ENCODE measurements at regions not wholly inside any gene's neighbourhood (a gene's known extent, or its start where the extent isn't known, plus 50 kb on each side); places are given as distances from the start of the nearest gene placed in this dataset.

- CTCF ChIA-PET: no interaction called here
- H3K9ac ChIP-seq (replicated peaks; ENCODE audit: extremely low read depth, insufficient read depth, low read length): no peak overlapping the region
- no peak overlapping the region for H2AFZ ChIP-seq (ENCODE audit: low read depth, low read length)
- DNase-seq (ENCODE audit: low read depth, low spot score): no peak
- no peaks in the 10 kb centered on the region for H3K79me2 ChIP-seq (ENCODE audit: control insufficient read depth, insufficient read depth, low read length)
- H3K9me3 ChIP-seq (replicated peaks; ENCODE audit: control insufficient read depth, insufficient read depth, low read length): no peaks in the 10 kb centered on the region
- intact Hi-C loops (cut with micrococcal nuclease): no loop called here
- no peaks in the 10 kb centered on the region for H3K4me1 ChIP-seq (ENCODE audit: control insufficient read depth, extremely low read depth, insufficient read depth, low read length)
- H3K36me3 ChIP-seq (ENCODE audit: control insufficient read depth in 2 of 2, extremely low read depth in 1 of 2, insufficient read depth in 2 of 2, low read length in 2 of 2): no peaks in the 10 kb centered on the region
- no peak overlapping the region for H3K4me2 ChIP-seq (ENCODE audit: insufficient read depth, low read length)
- BruUV-seq (replicated peaks): no TSS peak
- H3K9me1 ChIP-seq (replicated peaks; ENCODE audit: control insufficient read depth, extremely low read depth, insufficient read depth, low read length): no peaks in the 10 kb centered on the region
- dilution Hi-C loops (cut with MboI; ENCODE audit: extremely low pct_ligation_motif_present, low sequenced_read_pairs): no loop called here
- H3K27ac ChIP-seq (ENCODE audit: insufficient read depth, low read depth, low read length): no peak overlapping the region
- H3K4me3 ChIP-seq (replicated peaks in 1 of 3; ENCODE audit: insufficient read depth in 1 of 3, low read depth in 1 of 3, low read length in 3 of 3): no peak overlapping the region
- POLR2A ChIA-PET: no interaction called here
- H3K27me3 ChIP-seq (ENCODE audit: control insufficient read depth in 2 of 2, insufficient read depth in 2 of 2, low read length in 2 of 2): no peaks in the 10 kb centered on the region
- no peak for FAIRE-seq
- no peaks in the 10 kb centered on the region for H4K20me1 ChIP-seq (replicated peaks; ENCODE audit: control insufficient read depth, extremely low read depth, insufficient read depth, low read length)
- TF ChIP-seq GATA2 (IDR thresholded peaks at IDR 0.05; ENCODE audit: insufficient read depth, insufficient read length, low read depth, low read length) (no peak), JUN (IDR thresholded peaks at IDR 0.05; ENCODE audit: borderline replicate concordance, insufficient read depth, insufficient read length, low read depth) (no peak), EZH2 (IDR thresholded peaks at IDR 0.05; ENCODE audit: borderline replicate concordance, low read depth, low read length, severe bottlenecking) (no peak), FOS (IDR thresholded peaks at IDR 0.05; ENCODE audit: borderline replicate concordance, insufficient read depth, low read length) (no peak), MYC (IDR thresholded peaks at IDR 0.05; ENCODE audit: low read depth, low read length) (no peak), MAX (IDR thresholded peaks at IDR 0.05; ENCODE audit: insufficient read depth, insufficient read length) (no peak), POLR2A (IDR thresholded peaks at IDR 0.05; ENCODE audit: low read depth, low read length) (no peak), CTCF (IDR thresholded peaks at IDR 0.05; ENCODE audit: extremely low read depth in 1 of 2, insufficient read depth in 1 of 2, low read depth in 1 of 2, low read length in 2 of 2) (no peak), POLR2AphosphoS5 (IDR thresholded peaks at IDR 0.05; ENCODE audit: insufficient read depth, low read depth, low read length) (no peak)
Measured at GRCh38 chr7:35571611-35572240, 123.2 kb downstream of the HERPUD2 start.
